Spinal cord (tissue), 9 donors: ENCODE measurements at regions not wholly inside any gene's neighbourhood (a gene's known extent, or its start where the extent isn't known, plus 50 kb on each side); places are given as distances from the start of the nearest gene placed in this dataset.
"Not testable (repeated sequence)": the region's sequence is repeated elsewhere in the genome, so short reads cannot be mapped to it uniquely, and the experiment has no call there.

Experiments used
- DNase-seq, 6 donors: peaks; one replicate each; pipeline versions ENCODE4 v3.0.0 to v3.0.0-alpha.2; 2013 to 2015; ENCODE audit warnings: low spot score in 6 of 6, low read depth in 4 of 6
- H3K27ac ChIP-seq: one replicate; pipeline ENCODE4 v1.5.1; 2013; ENCODE audit warnings: low read depth, low read length, control low read depth
- H3K27me3 ChIP-seq: one replicate; pipeline ENCODE4 v1.6.1; 2013; ENCODE audit warnings: low read length; ENCODE audit not compliant: control insufficient read depth, insufficient read depth
- H3K36me3 ChIP-seq: one replicate; pipeline ENCODE4 v1.6.1; 2013; ENCODE audit warnings: low read length; ENCODE audit not compliant: control insufficient read depth, insufficient read depth
- H3K4me1 ChIP-seq: one replicate; pipeline ENCODE4 v1.6.1; 2013; ENCODE audit warnings: low read length; ENCODE audit not compliant: control insufficient read depth, insufficient read depth
- H3K4me3 ChIP-seq: one replicate; pipeline ENCODE4 v1.5.1; 2013; ENCODE audit warnings: low read depth, low read length, control low read depth
- H3K9me3 ChIP-seq: one replicate; pipeline ENCODE4 v1.6.1; 2013; ENCODE audit warnings: low read length; ENCODE audit not compliant: control insufficient read depth, insufficient read depth
- WGBS: methylation state at CpG from one replicate; pipeline ENCODE4 v1.1.5; 2013; ENCODE audit warnings: missing lambda C conversion rate; ENCODE audit not compliant: insufficient coverage; 5-methylcytosine and 5-hydroxymethylcytosine counted together
- donor health status: healthy.

GRCh38 chr2:210966330-210966729, 409.9 kb downstream of the CPS1 start:
- Histone ChIP-seq H3K4me1 (no peaks in the 10 kb centered on the region), H3K27ac (no peak overlapping the region), H3K9me3 (no peaks in the 10 kb centered on the region), H3K36me3 (no peaks in the 10 kb centered on the region), H3K4me3 (no peak overlapping the region), H3K27me3 (no peaks in the 10 kb centered on the region)
- DNase-seq, result no peak
- no CpG with 5 or more reads among the region's 2 CpGs for WGBS

GRCh38 chr2:210971431-210971830, 415.0 kb downstream of the CPS1 start:
- Histone ChIP-seq H3K27ac (no peak overlapping the region), H3K27me3 (no peaks in the 10 kb centered on the region), H3K4me3 (no peak overlapping the region), H3K4me1 (no peaks in the 10 kb centered on the region), H3K36me3 (no peaks in the 10 kb centered on the region), H3K9me3 (no peaks in the 10 kb centered on the region)
- no CpG with 5 or more reads among the region's 1 CpG for WGBS
- DNase-seq, result no peak

- H3K27me3 ChIP-seq, H3K4me3 ChIP-seq, DNase-seq, H3K36me3 ChIP-seq, H3K9me3 ChIP-seq, H3K27ac ChIP-seq, H3K4me1 ChIP-seq: not testable (repeated sequence)
- 80% methylated on average over 4 of the region's 5 CpGs for WGBS
Measured at GRCh38 chr2:210986806-210987205, 430.4 kb downstream of the CPS1 start.

- no peaks in the 10 kb centered on the region for H3K4me1 ChIP-seq
- no CpG with 5 or more reads among the region's 3 CpGs for WGBS
- H3K27ac ChIP-seq, result no peak overlapping the region
- H3K36me3 ChIP-seq, result no peaks in the 10 kb centered on the region
- H3K27me3 ChIP-seq, result no peaks in the 10 kb centered on the region
- no peak for DNase-seq
- H3K9me3 ChIP-seq, result no peaks in the 10 kb centered on the region
- H3K4me3 ChIP-seq, result no peak overlapping the region
Measured at GRCh38 chr2:210991107-210991506, 434.7 kb downstream of the CPS1 start.

- Histone ChIP-seq H3K27me3 (no peaks in the 10 kb centered on the region), H3K4me1 (no peaks in the 10 kb centered on the region), H3K9me3 (no peaks in the 10 kb centered on the region), H3K36me3 (no peaks in the 10 kb centered on the region), H3K4me3 (no peak overlapping the region), H3K27ac (no peak overlapping the region)
- DNase-seq, result no peak
Measured at GRCh38 chr2:210994104-210994503, 437.7 kb downstream of the CPS1 start.

- Histone ChIP-seq H3K36me3 (no peaks in the 10 kb centered on the region), H3K27me3 (no peaks in the 10 kb centered on the region), H3K4me1 (no peaks in the 10 kb centered on the region), H3K27ac (no peak overlapping the region), H3K4me3 (no peak overlapping the region), H3K9me3 (no peaks in the 10 kb centered on the region)
- no peak for DNase-seq
Measured at GRCh38 chr2:210997373-210997772, 441.0 kb downstream of the CPS1 start.

- no peak overlapping the region for H3K27ac ChIP-seq
- no peaks in the 10 kb centered on the region for H3K4me1 ChIP-seq
- DNase-seq, result no peak
- H3K36me3 ChIP-seq, result no peaks in the 10 kb centered on the region
- no peaks in the 10 kb centered on the region for H3K27me3 ChIP-seq
- WGBS, result 100% methylated on average over 1 of the region's 2 CpGs
- H3K9me3 ChIP-seq, result no peaks in the 10 kb centered on the region
- no peak overlapping the region for H3K4me3 ChIP-seq
Measured at GRCh38 chr2:210998334-210998733, 441.9 kb downstream of the CPS1 start.

GRCh38 chr2:211014376-211014775, 458.0 kb downstream of the CPS1 start:
- peak in 1 of 6 donors; percentile 17 for DNase-seq
- 3% methylated on average over 3 of the region's 4 CpGs for WGBS
- Histone ChIP-seq H3K9me3 (no peaks in the 10 kb centered on the region), H3K4me3 (no peak overlapping the region), H3K27me3 (no peaks in the 10 kb centered on the region), H3K27ac (no peak overlapping the region), H3K36me3 (no peaks in the 10 kb centered on the region), H3K4me1 (no peaks in the 10 kb centered on the region)

- Histone ChIP-seq H3K4me1 (no peaks in the 10 kb centered on the region), H3K4me3 (no peak overlapping the region), H3K27me3 (no peaks in the 10 kb centered on the region), H3K36me3 (no peaks in the 10 kb centered on the region), H3K27ac (no peak overlapping the region), H3K9me3 (no peaks in the 10 kb centered on the region)
- no CpG with 5 or more reads among the region's 2 CpGs for WGBS
- DNase-seq, result no peak
Measured at GRCh38 chr2:211014906-211015305, 458.5 kb downstream of the CPS1 start.

- H3K9me3 ChIP-seq, result peaks cover 10% of the 10 kb centered on the region
- DNase-seq, H3K27ac ChIP-seq, H3K27me3 ChIP-seq, H3K36me3 ChIP-seq, H3K4me1 ChIP-seq, H3K4me3 ChIP-seq: not testable (repeated sequence)
- 100% methylated on average over 4 of the region's 10 CpGs for WGBS
Measured at GRCh38 chr2:211025089-211025488, 468.7 kb downstream of the CPS1 start.
